Endothelial cell of umbilical vein (primary cell): ENCODE measurements at regions not wholly inside any gene's neighbourhood (a gene's known extent, or its start where the extent isn't known, plus 50 kb on each side); places are given as distances from the start of the nearest gene placed in this dataset.

Source experiments
- BruUV-seq: library from RNA; stranded (reverse); fragments of 400-500 nt; replicated peaks from 2 replicates; lab custom pipeline; 2021; lab: Mats Ljungman, UMichigan
- CTCF ChIA-PET: fragments of 300-600, 350-600 bp; sonication (Branson Sonifier 250); formaldehyde crosslinking; loops from one replicate; lab custom pipeline; 2021; ENCODE audit warnings: antibody characterized with exemption, inconsistent platforms; lab: Charles Lee
- POLR2A ChIA-PET: fragments of 300-600, 350-600 bp; sonication (Branson Sonifier 250); formaldehyde crosslinking; loops from one replicate; lab custom pipeline; 2021; ENCODE audit warnings: antibody characterized with exemption, inconsistent platforms; lab: Charles Lee
- DNase-seq: peaks from one replicate; pipeline ENCODE4 v3.0.0-alpha.2; 2011; ENCODE audit warnings: low read depth, low spot score
- FAIRE-seq: peaks from 2 replicates; lab custom pipeline; 2011; peaks lifted over from hg19 to GRCh38; lab: Jason Lieb, UNC
- H2AFZ ChIP-seq: 2 replicates; pipeline ENCODE4 v1.6.0; 2012; ENCODE audit warnings: low read depth, low read length, control low read depth, inconsistent platforms
- H3K27ac ChIP-seq: 2 replicates; pipeline ENCODE4 v1.5.1; 2011; ENCODE audit warnings: low read depth, mild to moderate bottlenecking, control low read depth, low read length, moderate library complexity; ENCODE audit not compliant: insufficient read depth
- H3K27me3 ChIP-seq, 2 experiments: 2 replicates each; pipeline versions ENCODE4 v1.6.0 to v1.6.1; 2011; ENCODE audit warnings: low read length in 2 of 2, mixed read lengths in 1 of 2; ENCODE audit not compliant: control insufficient read depth in 2 of 2, insufficient read depth in 2 of 2
- H3K36me3 ChIP-seq, 2 experiments: 2 replicates in 1 of 2; 3 replicates in 1 of 2; pipeline ENCODE4 v1.5.1; 2011; ENCODE audit warnings: low read length in 2 of 2, mild to moderate bottlenecking in 1 of 2, moderate library complexity in 1 of 2; ENCODE audit not compliant: control insufficient read depth in 2 of 2, insufficient read depth in 2 of 2; ENCODE audit errors: extremely low read depth in 1 of 2
- H3K4me1 ChIP-seq: 3 replicates; pipeline ENCODE4 v1.5.1; 2011; ENCODE audit warnings: mild to moderate bottlenecking, low read length; ENCODE audit not compliant: control insufficient read depth, insufficient read depth; ENCODE audit errors: extremely low read depth
- H3K4me2 ChIP-seq: 2 replicates; pipeline ENCODE4 v1.6.1; 2011; ENCODE audit warnings: low read length, control low read depth, mixed read lengths; ENCODE audit not compliant: insufficient read depth
- H3K4me3 ChIP-seq, 3 experiments: fragments of 200-600 bp in 1 of 3; sonication (generic), shearing (Covaris generic) in 1 of 3; replicated peaks in 1 of 3; 2 replicates each; pipeline ENCODE4 v1.5.1; 2011 to 2016; ENCODE audit warnings: control low read depth in 3 of 3, low read length in 3 of 3, mild to moderate bottlenecking in 2 of 3, inconsistent platforms in 1 of 3, low read depth in 1 of 3, moderate library complexity in 1 of 3; ENCODE audit not compliant: insufficient read depth in 1 of 3
- H3K79me2 ChIP-seq: 2 replicates; pipeline ENCODE4 v1.6.0; 2012; ENCODE audit warnings: low read length, inconsistent platforms; ENCODE audit not compliant: control insufficient read depth, insufficient read depth
- H3K9ac ChIP-seq: replicated peaks from 2 replicates; pipeline ENCODE3; 2011; ENCODE audit warnings: low read length, control low read depth; ENCODE audit not compliant: insufficient read depth; ENCODE audit errors: extremely low read depth
- H3K9me1 ChIP-seq: replicated peaks from 3 replicates; pipeline ENCODE4 v1.6.0; 2011; ENCODE audit warnings: mild to moderate bottlenecking, low read length; ENCODE audit not compliant: control insufficient read depth, insufficient read depth; ENCODE audit errors: extremely low read depth
- H3K9me3 ChIP-seq: replicated peaks from 2 replicates; pipeline ENCODE4 v1.5.1; 2012; ENCODE audit warnings: low read length, inconsistent platforms; ENCODE audit not compliant: control insufficient read depth, insufficient read depth
- H4K20me1 ChIP-seq: replicated peaks from 2 replicates; pipeline ENCODE3; 2011; ENCODE audit warnings: mild to moderate bottlenecking, low read length; ENCODE audit not compliant: control insufficient read depth, insufficient read depth; ENCODE audit errors: extremely low read depth
- CTCF ChIP-seq, 2 donors: IDR thresholded peaks; 1 replicate in 1 of 2; 2 replicates in 1 of 2; pipeline ENCODE4 v1.5.1; 2011; ENCODE audit warnings: low read length in 2 of 2, mild to moderate bottlenecking in 2 of 2, moderate library complexity in 2 of 2, control low read depth in 1 of 2, inconsistent platforms in 1 of 2, low read depth in 1 of 2; ENCODE audit not compliant: insufficient read depth in 1 of 2; ENCODE audit errors: extremely low read depth in 1 of 2
- EZH2 ChIP-seq: IDR thresholded peaks from 2 replicates; pipeline ENCODE4 v1.6.1; 2012; ENCODE audit warnings: borderline replicate concordance, low read depth, mild to moderate bottlenecking, moderate library complexity, low read length, inconsistent platforms; ENCODE audit not compliant: severe bottlenecking
- FOS ChIP-seq: IDR thresholded peaks from 2 replicates; pipeline ENCODE4 v1.6.1; 2011; ENCODE audit warnings: mild to moderate bottlenecking, low read length, moderate library complexity, borderline replicate concordance; ENCODE audit not compliant: insufficient read depth
- GATA2 ChIP-seq: IDR thresholded peaks from 2 replicates; pipeline ENCODE4 v1.7.0; 2011; ENCODE audit warnings: low read depth, mild to moderate bottlenecking, moderate library complexity, mixed read lengths, low read length; ENCODE audit not compliant: insufficient read length, insufficient read depth
- JUN ChIP-seq: IDR thresholded peaks from 2 replicates; pipeline ENCODE4 v1.6.1; 2011; ENCODE audit warnings: borderline replicate concordance, low read depth; ENCODE audit not compliant: insufficient read length, insufficient read depth
- MAX ChIP-seq: IDR thresholded peaks from 2 replicates; pipeline ENCODE4 v1.6.1; 2011; ENCODE audit not compliant: insufficient read depth, insufficient read length
- MYC ChIP-seq: IDR thresholded peaks from one replicate; pipeline ENCODE4 v1.6.1; 2011; ENCODE audit warnings: mild to moderate bottlenecking, low read depth, low read length
- POLR2A ChIP-seq: IDR thresholded peaks from 2 replicates; pipeline ENCODE4 v1.6.1; 2012; ENCODE audit warnings: low read depth, mild to moderate bottlenecking, control low read depth, low read length
- POLR2AphosphoS5 ChIP-seq: IDR thresholded peaks from 2 replicates; pipeline ENCODE4 v1.6.1; 2012; ENCODE audit warnings: low read depth, mild to moderate bottlenecking, control low read depth, low read length, moderate library complexity; ENCODE audit not compliant: insufficient read depth
- dilution Hi-C: fragments of 300-500 bp; cut with MboI; formaldehyde crosslinking; loops from one replicate; pipeline ENCODE4 v1.15.0; 2019; ENCODE audit warnings: low sequenced_read_pairs; ENCODE audit not compliant: extremely low pct_ligation_motif_present
- intact Hi-C: fragments of 100-400 bp; cut with micrococcal nuclease; formaldehyde crosslinking; loops from one replicate; pipeline ENCODE4 v1.10.0; 2022

GRCh38 chr13:90188351-90188636 lies 1159.2 kb upstream of the MIR17HG start:
- intact Hi-C loops: no loop called here
- H3K27me3 ChIP-seq: no peaks in the 10 kb centered on the region
- no TSS peak for BruUV-seq

More at GRCh38 chr13:90188351-90188636, 1159.2 kb upstream of the MIR17HG start:
- Histone ChIP-seq H3K4me1 (no peaks in the 10 kb centered on the region), H3K9me3 (no peaks in the 10 kb centered on the region), H3K4me2 (no peak overlapping the region), H2AFZ (no peak overlapping the region), H3K36me3 (no peaks in the 10 kb centered on the region), H3K4me3 (no peak overlapping the region), H4K20me1 (no peaks in the 10 kb centered on the region), H3K9me1 (no peaks in the 10 kb centered on the region), H3K9ac (no peak overlapping the region), H3K27ac (no peak overlapping the region), H3K79me2 (no peaks in the 10 kb centered on the region)
- TF ChIP-seq EZH2 (no peak), GATA2 (no peak), MYC (no peak), JUN (no peak), FOS (no peak), POLR2AphosphoS5 (no peak), POLR2A (no peak), MAX (no peak), CTCF (IDR thresholded peaks at IDR 0.05; ENCODE audit: extremely low read depth in 1 of 2, insufficient read depth in 1 of 2, low read depth in 1 of 2, low read length in 2 of 2) (no peak)
- no peak for FAIRE-seq
- no peak for DNase-seq
- ChIA-PET CTCF (no interaction called here), POLR2A (no interaction called here)
- dilution Hi-C loops: no loop called here
